HFFc6 (cell line): ENCODE measurements at regions not wholly inside any gene's neighbourhood (a gene's known extent, or its start where the extent isn't known, plus 50 kb on each side); places are given as distances from the start of the nearest gene placed in this dataset.

ENCODE experiments used
- DNase-seq: peaks from one replicate; pipeline ENCODE4 v3.0.0-alpha.2; 2018
- H3K27ac Mint-ChIP-seq: 2 replicates; pipeline ENCODE4 v1.8.0; 2020; ENCODE audit warnings: mild to moderate bottlenecking, mixed read lengths
- H3K27me3 Mint-ChIP-seq: 2 replicates; pipeline ENCODE4 v1.8.0; 2021; ENCODE audit warnings: mild to moderate bottlenecking, moderate library complexity, mixed read lengths; ENCODE audit not compliant: insufficient read depth
- H3K36me3 Mint-ChIP-seq: 2 replicates; pipeline ENCODE4 v1.8.0; 2021; ENCODE audit warnings: low read depth, mixed read lengths
- H3K4me1 Mint-ChIP-seq: 2 replicates; pipeline ENCODE4 v1.8.0; 2020; ENCODE audit warnings: low read depth, mixed read lengths
- H3K4me3 Mint-ChIP-seq: 2 replicates; pipeline ENCODE4 v1.8.0; 2020; ENCODE audit warnings: mild to moderate bottlenecking, moderate library complexity, mixed read lengths
- H3K9me3 Mint-ChIP-seq: 2 replicates; pipeline ENCODE4 v1.8.0; 2020; ENCODE audit warnings: mild to moderate bottlenecking, mixed read lengths
- CTCF ChIP-seq: fragments of 200-600 bp; sonication (generic); IDR thresholded peaks from 2 replicates; pipeline ENCODE4 v1.5.0; 2021; ENCODE audit warnings: antibody characterized with exemption, mild to moderate bottlenecking

- Mint-ChIP-seq H3K4me1 (no peaks in the 10 kb centered on the region), H3K4me3 (no peak overlapping the region), H3K27ac (no peak overlapping the region), H3K9me3 (no peaks in the 10 kb centered on the region), H3K36me3 (no peaks in the 10 kb centered on the region), H3K27me3 (peaks cover 5% of the 10 kb centered on the region)
- no peak for TF ChIP-seq CTCF
- no peak for DNase-seq
Measured at GRCh38 chr21:31599013-31599412, 60.5 kb upstream of the SOD1 start.

GRCh38 chr21:31597683-31598082 lies 61.8 kb upstream of the SOD1 start:
- no peak for DNase-seq
- H3K9me3 Mint-ChIP-seq: no peaks in the 10 kb centered on the region
- H3K4me1 Mint-ChIP-seq: no peaks in the 10 kb centered on the region
- peaks cover 3% of the 10 kb centered on the region for H3K27me3 Mint-ChIP-seq
- TF ChIP-seq CTCF: no peak
- no peaks in the 10 kb centered on the region for H3K36me3 Mint-ChIP-seq
- no peak overlapping the region for H3K4me3 Mint-ChIP-seq
- H3K27ac Mint-ChIP-seq: no peak overlapping the region

GRCh38 chr21:31596055-31596454 lies 63.4 kb upstream of the SOD1 start:
- H3K4me1 Mint-ChIP-seq: no peaks in the 10 kb centered on the region
- H3K9me3 Mint-ChIP-seq: no peaks in the 10 kb centered on the region
- no peak for TF ChIP-seq CTCF
- no peak overlapping the region for H3K27ac Mint-ChIP-seq
- H3K4me3 Mint-ChIP-seq: no peak overlapping the region
- DNase-seq: no peak
- no peaks in the 10 kb centered on the region for H3K36me3 Mint-ChIP-seq
- H3K27me3 Mint-ChIP-seq: peaks cover 5% of the 10 kb centered on the region

GRCh38 chr21:31594726-31595125 lies 64.8 kb upstream of the SOD1 start:
- no peak for DNase-seq
- no peaks in the 10 kb centered on the region for H3K4me1 Mint-ChIP-seq
- H3K4me3 Mint-ChIP-seq: no peak overlapping the region
- no peak overlapping the region for H3K27ac Mint-ChIP-seq
- H3K9me3 Mint-ChIP-seq: no peaks in the 10 kb centered on the region
- no peaks in the 10 kb centered on the region for H3K36me3 Mint-ChIP-seq
- no peak for TF ChIP-seq CTCF
- H3K27me3 Mint-ChIP-seq: peaks cover 7% of the 10 kb centered on the region

- Mint-ChIP-seq H3K9me3 (no peaks in the 10 kb centered on the region), H3K36me3 (no peaks in the 10 kb centered on the region), H3K27ac (no peak overlapping the region), H3K27me3 (peaks cover 9% of the 10 kb centered on the region), H3K4me1 (no peaks in the 10 kb centered on the region), H3K4me3 (no peak overlapping the region)
- TF ChIP-seq CTCF: no peak
- no peak for DNase-seq
Measured at GRCh38 chr21:31594279-31594678, 65.2 kb upstream of the SOD1 start.

- Mint-ChIP-seq H3K4me3 (no peak overlapping the region), H3K36me3 (no peaks in the 10 kb centered on the region), H3K27me3 (peaks cover 6% of the 10 kb centered on the region), H3K4me1 (no peaks in the 10 kb centered on the region), H3K9me3 (no peaks in the 10 kb centered on the region), H3K27ac (no peak overlapping the region)
- DNase-seq: no peak
- TF ChIP-seq CTCF: no peak
Measured at GRCh38 chr21:31592963-31593560, 66.4 kb upstream of the SOD1 start.
